ENCODE measurements at regions not wholly inside any gene's neighbourhood (a gene's known extent, or its start where the extent isn't known, plus 50 kb on each side); places are given as distances from the start of the nearest gene placed in this dataset.

DNA sequence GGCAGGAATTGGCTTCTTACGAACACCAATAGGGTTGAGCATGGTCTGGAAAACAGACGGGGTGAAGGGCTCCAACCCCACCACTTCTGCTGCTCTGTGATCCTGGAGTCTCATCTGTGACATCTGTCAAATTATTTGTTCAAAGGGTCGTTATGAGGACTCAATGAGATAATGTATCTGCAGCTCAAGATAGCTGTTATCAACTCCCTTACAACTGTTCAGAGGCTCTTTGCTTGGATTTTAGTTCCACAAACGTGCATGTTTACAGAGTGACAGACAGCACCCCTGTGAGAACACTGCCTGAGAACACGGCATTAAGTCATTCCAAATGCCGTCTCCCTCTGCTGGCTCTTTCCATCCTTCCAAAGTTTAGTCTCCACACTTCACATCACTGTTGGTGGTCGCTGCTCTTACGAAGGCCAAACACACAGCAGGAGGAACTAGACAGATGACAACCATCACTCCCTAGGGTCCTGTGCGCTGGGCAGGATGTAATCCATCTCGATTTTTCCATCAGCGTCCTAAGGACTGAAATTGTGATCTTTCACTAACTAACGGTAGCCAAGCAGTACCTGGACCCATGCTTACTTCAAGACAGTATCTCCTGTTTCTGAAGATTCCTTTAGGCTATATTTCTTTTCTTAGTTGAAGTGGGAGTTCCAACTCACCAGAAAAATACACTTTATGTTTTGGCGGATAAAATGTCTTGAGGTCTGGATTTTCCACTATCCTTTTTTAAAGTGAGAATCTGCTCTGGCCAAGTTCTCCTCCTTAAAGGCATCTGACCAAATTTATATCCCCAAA lies 220.3 kb downstream of the ANAPC1 start:
- Histone ChIP-seq H3K27me3 (ENCODE audit: control insufficient read depth, insufficient read depth, low read length) (no peaks in the 10 kb centered on the region), H3K27ac (ENCODE audit: low read length) (no peak overlapping the region; the same call in 1 of the 2 replicates), H3K4me1 (ENCODE audit: control insufficient read depth, insufficient read depth, low read length) (peaks cover 25% of the 10 kb centered on the region), H3K36me3 (ENCODE audit: control insufficient read depth, insufficient read depth, low read length) (no peaks in the 10 kb centered on the region), H3K9me3 (ENCODE audit: control insufficient read depth, insufficient read depth, low read depth, low read length) (no peaks in the 10 kb centered on the region), H3K4me3 (ENCODE audit: low read depth in 2 of 2, low read length in 2 of 2) (no peak overlapping the region)
- no TSS peak for BruUV-seq (replicated peaks)
- DNase-seq (ENCODE audit: low read depth, low spot score) = no peak
- CTCF ChIA-PET = no interaction called here
- ATAC-seq = no peak
- POLR2A ChIA-PET = no interaction called here
- TF ChIP-seq SIN3A (IDR thresholded peaks at IDR 0.05; ENCODE audit: borderline replicate concordance, insufficient read depth, low read depth, low read length) (no peak), POLR2AphosphoS5 (IDR thresholded peaks at IDR 0.05; ENCODE audit: low read depth, low read length) (no peak), TCF7L2 (IDR thresholded peaks at IDR 0.05; ENCODE audit: low read depth, low read length) (no peak)
- TF ChIP-seq, protein P1, sequence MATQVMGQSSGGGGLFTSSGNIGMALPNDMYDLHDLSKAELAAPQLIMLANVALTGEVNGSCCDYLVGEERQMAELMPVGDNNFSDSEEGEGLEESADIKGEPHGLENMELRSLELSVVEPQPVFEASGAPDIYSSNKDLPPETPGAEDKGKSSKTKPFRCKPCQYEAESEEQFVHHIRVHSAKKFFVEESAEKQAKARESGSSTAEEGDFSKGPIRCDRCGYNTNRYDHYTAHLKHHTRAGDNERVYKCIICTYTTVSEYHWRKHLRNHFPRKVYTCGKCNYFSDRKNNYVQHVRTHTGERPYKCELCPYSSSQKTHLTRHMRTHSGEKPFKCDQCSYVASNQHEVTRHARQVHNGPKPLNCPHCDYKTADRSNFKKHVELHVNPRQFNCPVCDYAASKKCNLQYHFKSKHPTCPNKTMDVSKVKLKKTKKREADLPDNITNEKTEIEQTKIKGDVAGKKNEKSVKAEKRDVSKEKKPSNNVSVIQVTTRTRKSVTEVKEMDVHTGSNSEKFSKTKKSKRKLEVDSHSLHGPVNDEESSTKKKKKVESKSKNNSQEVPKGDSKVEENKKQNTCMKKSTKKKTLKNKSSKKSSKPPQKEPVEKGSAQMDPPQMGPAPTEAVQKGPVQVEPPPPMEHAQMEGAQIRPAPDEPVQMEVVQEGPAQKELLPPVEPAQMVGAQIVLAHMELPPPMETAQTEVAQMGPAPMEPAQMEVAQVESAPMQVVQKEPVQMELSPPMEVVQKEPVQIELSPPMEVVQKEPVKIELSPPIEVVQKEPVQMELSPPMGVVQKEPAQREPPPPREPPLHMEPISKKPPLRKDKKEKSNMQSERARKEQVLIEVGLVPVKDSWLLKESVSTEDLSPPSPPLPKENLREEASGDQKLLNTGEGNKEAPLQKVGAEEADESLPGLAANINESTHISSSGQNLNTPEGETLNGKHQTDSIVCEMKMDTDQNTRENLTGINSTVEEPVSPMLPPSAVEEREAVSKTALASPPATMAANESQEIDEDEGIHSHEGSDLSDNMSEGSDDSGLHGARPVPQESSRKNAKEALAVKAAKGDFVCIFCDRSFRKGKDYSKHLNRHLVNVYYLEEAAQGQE (IDR thresholded peaks at IDR 0.05; ENCODE audit: insufficient read depth in 1 of 2, low read depth in 2 of 2, low read length in 1 of 2) = no peak
- TF ChIP-seq, protein P2, sequence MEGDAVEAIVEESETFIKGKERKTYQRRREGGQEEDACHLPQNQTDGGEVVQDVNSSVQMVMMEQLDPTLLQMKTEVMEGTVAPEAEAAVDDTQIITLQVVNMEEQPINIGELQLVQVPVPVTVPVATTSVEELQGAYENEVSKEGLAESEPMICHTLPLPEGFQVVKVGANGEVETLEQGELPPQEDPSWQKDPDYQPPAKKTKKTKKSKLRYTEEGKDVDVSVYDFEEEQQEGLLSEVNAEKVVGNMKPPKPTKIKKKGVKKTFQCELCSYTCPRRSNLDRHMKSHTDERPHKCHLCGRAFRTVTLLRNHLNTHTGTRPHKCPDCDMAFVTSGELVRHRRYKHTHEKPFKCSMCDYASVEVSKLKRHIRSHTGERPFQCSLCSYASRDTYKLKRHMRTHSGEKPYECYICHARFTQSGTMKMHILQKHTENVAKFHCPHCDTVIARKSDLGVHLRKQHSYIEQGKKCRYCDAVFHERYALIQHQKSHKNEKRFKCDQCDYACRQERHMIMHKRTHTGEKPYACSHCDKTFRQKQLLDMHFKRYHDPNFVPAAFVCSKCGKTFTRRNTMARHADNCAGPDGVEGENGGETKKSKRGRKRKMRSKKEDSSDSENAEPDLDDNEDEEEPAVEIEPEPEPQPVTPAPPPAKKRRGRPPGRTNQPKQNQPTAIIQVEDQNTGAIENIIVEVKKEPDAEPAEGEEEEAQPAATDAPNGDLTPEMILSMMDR (IDR thresholded peaks at IDR 0.05) = no peak
- in situ Hi-C loops (cut with HindIII; ENCODE audit: low pct_unique_long_range_greater_than_20kb, low sequenced_read_pairs) = no loop called here
- intact Hi-C loops (cut with micrococcal nuclease; ENCODE audit: unreplicated experiment) = no loop called here

DNA sequence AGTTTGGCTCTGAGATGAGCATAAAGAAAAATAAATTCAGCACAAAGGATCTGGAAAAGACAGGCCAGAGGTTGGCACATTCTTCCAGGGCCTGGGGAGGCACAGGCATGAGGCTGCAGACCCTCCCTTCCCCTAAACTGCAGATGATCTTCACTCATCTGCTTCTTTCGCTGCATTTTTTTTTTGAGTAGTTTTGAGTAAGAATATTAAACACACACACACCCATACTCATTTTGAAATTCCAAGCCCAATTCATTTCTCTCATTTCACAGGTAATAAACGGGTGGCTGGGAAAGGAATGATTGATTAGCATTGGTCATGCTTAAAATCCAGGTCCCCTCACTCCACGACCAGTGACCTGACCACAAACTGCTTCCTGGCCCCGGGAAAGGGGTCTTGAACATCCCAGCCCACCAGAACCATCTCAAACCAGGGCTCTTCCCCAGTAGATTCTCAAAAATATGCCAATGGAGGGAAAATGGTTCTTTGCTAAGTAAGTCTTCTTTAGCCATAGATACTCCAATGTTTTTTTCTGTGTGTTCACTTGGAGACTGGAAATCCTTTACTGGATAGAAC lies 219.6 kb downstream of the ANAPC1 start:
- in situ Hi-C loops (cut with HindIII; ENCODE audit: low pct_unique_long_range_greater_than_20kb, low sequenced_read_pairs) = no loop called here
- ChIA-PET POLR2A (interaction anchor here (0.6 kb wide), 1 partner anchor 196 kb away, joined by 4 read pairs; no protein-coding TSS in a partner anchor), CTCF (no interaction called here)
- intact Hi-C loops (cut with micrococcal nuclease; ENCODE audit: unreplicated experiment) = no loop called here
- H3K4me3 ChIP-seq (ENCODE audit: low read depth in 2 of 2, low read length in 2 of 2) = no peak overlapping the region
- H3K4me1 ChIP-seq (ENCODE audit: control insufficient read depth, insufficient read depth, low read length) = peaks cover 20% of the 10 kb centered on the region
- ATAC-seq = no peak
- no peaks in the 10 kb centered on the region for H3K9me3 ChIP-seq (ENCODE audit: control insufficient read depth, insufficient read depth, low read depth, low read length)
- DNase-seq (ENCODE audit: low read depth, low spot score) = no peak
- BruUV-seq (replicated peaks) = no TSS peak
- no peaks in the 10 kb centered on the region for H3K27me3 ChIP-seq (ENCODE audit: control insufficient read depth, insufficient read depth, low read length)
- no peak overlapping the region for H3K27ac ChIP-seq (ENCODE audit: low read length)
- TF ChIP-seq, protein P2 (IDR thresholded peaks at IDR 0.05) = no peak
- TF ChIP-seq SIN3A (IDR thresholded peaks at IDR 0.05; ENCODE audit: borderline replicate concordance, insufficient read depth, low read depth, low read length) = no peak
- TF ChIP-seq POLR2AphosphoS5 (IDR thresholded peaks at IDR 0.05; ENCODE audit: low read depth, low read length) = no peak
- TF ChIP-seq, protein P1 (IDR thresholded peaks at IDR 0.05; ENCODE audit: insufficient read depth in 1 of 2, low read depth in 2 of 2, low read length in 1 of 2) = no peak
- no peak for TF ChIP-seq TCF7L2 (IDR thresholded peaks at IDR 0.05; ENCODE audit: low read depth, low read length)
- H3K36me3 ChIP-seq (ENCODE audit: control insufficient read depth, insufficient read depth, low read length) = no peaks in the 10 kb centered on the region
